ENCODE measurements at regions not wholly inside any gene's neighbourhood (a gene's known extent, or its start where the extent isn't known, plus 50 kb on each side); places are given as distances from the start of the nearest gene placed in this dataset.

- H3K27me3 ChIP-seq = no peaks in the 10 kb centered on the region
- H3K4me1 ChIP-seq = no peaks in the 10 kb centered on the region
- TF ChIP-seq POLR2A (IDR thresholded peaks at IDR 0.05) (no peak), CTCF (IDR thresholded peaks at IDR 0.05) (no peak)
- WGBS, 2 donors = 49 to 76% methylated on average over 4 of the region's 4 CpGs
- no peak overlapping the region for H3K4me3 ChIP-seq (replicated peaks in 1 of 3)
- no peaks in the 10 kb centered on the region for H3K9me3 ChIP-seq
- intact Hi-C loops (cut with DNase I) = no loop called here
- H3K36me3 ChIP-seq = no peaks in the 10 kb centered on the region
- no peak overlapping the region for H3K27ac ChIP-seq
- DNase-seq = no peak
These were observed 468.7 kb downstream of the NOVA1 start for GRCh38 chr14:26128931-26129671.

- no peak overlapping the region for H3K27ac ChIP-seq
- no peak for TF ChIP-seq POLR2A (IDR thresholded peaks at IDR 0.05)
- TF ChIP-seq CTCF (IDR thresholded peaks at IDR 0.05) = no peak
- no peaks in the 10 kb centered on the region for H3K4me1 ChIP-seq
- no peak overlapping the region for H3K4me3 ChIP-seq (replicated peaks in 1 of 3)
- H3K9me3 ChIP-seq = no peaks in the 10 kb centered on the region
- DNase-seq = no peak
- 64 to 77% methylated on average over 2 of the region's 2 CpGs for WGBS, 2 donors
- intact Hi-C loops (cut with DNase I) = no loop called here
- H3K27me3 ChIP-seq = no peaks in the 10 kb centered on the region
- no peaks in the 10 kb centered on the region for H3K36me3 ChIP-seq
These were observed 472.9 kb downstream of the NOVA1 start for GRCh38 chr14:26124896-26125438.

GRCh38 chr14:26123459-26123858, 474.4 kb downstream of the NOVA1 start:
- 85 to 86% methylated on average over 2 of the region's 2 CpGs for WGBS, 2 donors
- DNase-seq = no peak
- no peaks in the 10 kb centered on the region for H3K4me1 ChIP-seq

GRCh38 chr14:26121181-26121580, 476.7 kb downstream of the NOVA1 start:
- DNase-seq = no peak
- WGBS, 2 donors = 78 to 81% methylated on average over 3 of the region's 3 CpGs
- H3K36me3 ChIP-seq = no peaks in the 10 kb centered on the region
- H3K4me1 ChIP-seq = no peaks in the 10 kb centered on the region
- intact Hi-C loops (cut with DNase I) = no loop called here
- no peaks in the 10 kb centered on the region for H3K27me3 ChIP-seq
- H3K4me3 ChIP-seq (replicated peaks in 1 of 3) = no peak overlapping the region
- H3K27ac ChIP-seq = no peak overlapping the region
- H3K9me3 ChIP-seq = no peaks in the 10 kb centered on the region
- TF ChIP-seq POLR2A (IDR thresholded peaks at IDR 0.05) (no peak), CTCF (IDR thresholded peaks at IDR 0.05) (no peak)

More at GRCh38 chr14:26123459-26123858, 474.4 kb downstream of the NOVA1 start:
- no peaks in the 10 kb centered on the region for H3K27me3 ChIP-seq
- no peak for TF ChIP-seq POLR2A (IDR thresholded peaks at IDR 0.05)
- no peak for TF ChIP-seq CTCF (IDR thresholded peaks at IDR 0.05)
- intact Hi-C loops (cut with DNase I) = no loop called here
- H3K27ac ChIP-seq = no peak overlapping the region
- H3K36me3 ChIP-seq = no peaks in the 10 kb centered on the region
- H3K9me3 ChIP-seq = no peaks in the 10 kb centered on the region
- H3K4me3 ChIP-seq (replicated peaks in 1 of 3) = no peak overlapping the region

GRCh38 chr14:26113911-26114640, 483.8 kb downstream of the NOVA1 start:
- no peak for DNase-seq
- H3K4me3 ChIP-seq (replicated peaks in 1 of 3) = no peak overlapping the region
- no peaks in the 10 kb centered on the region for H3K9me3 ChIP-seq
- no peaks in the 10 kb centered on the region for H3K27me3 ChIP-seq
- TF ChIP-seq POLR2A (IDR thresholded peaks at IDR 0.05) (no peak), CTCF (IDR thresholded peaks at IDR 0.05) (no peak)
- 55 to 74% methylated on average over 3 of the region's 3 CpGs for WGBS, 2 donors
- H3K4me1 ChIP-seq = no peaks in the 10 kb centered on the region
- H3K27ac ChIP-seq = no peak overlapping the region
- H3K36me3 ChIP-seq = no peaks in the 10 kb centered on the region
- intact Hi-C loops (cut with DNase I) = no loop called here
